HCT116 (cell line): ENCODE measurements at regions not wholly inside any gene's neighbourhood (a gene's known extent, or its start where the extent isn't known, plus 50 kb on each side); places are given as distances from the start of the nearest gene placed in this dataset.

Experiments used
- ATAC-seq: fragments of 200-7000 bp; cut with Tn5 transposase; 2 replicates; pipeline ENCODE4 v1.9.1; 2020; ENCODE audit warnings: mild to moderate bottlenecking, moderate library complexity
- BruUV-seq: library from RNA; stranded (reverse); fragments of 400-500 nt; replicated peaks from 2 replicates; lab custom pipeline; 2021; lab: Mats Ljungman, UMichigan
- CTCF ChIA-PET: fragments of 300-600 bp; sonication (Branson Sonifier 250); formaldehyde crosslinking; loops from one replicate; lab custom pipeline; 2021; ENCODE audit warnings: antibody characterized with exemption; lab: Charles Lee
- POLR2A ChIA-PET: fragments of 300-600, 350-600 bp; sonication (Branson Sonifier 250); formaldehyde crosslinking; loops from one replicate; lab custom pipeline; 2021; ENCODE audit warnings: antibody characterized with exemption; lab: Charles Lee
- RAD21 ChIA-PET, 2 experiments: fragments of 300-600 bp; sonication (Branson Sonifier 250); formaldehyde crosslinking; loops; one replicate each; lab custom pipeline; 2023; ENCODE audit warnings: low total read pairs in 2 of 2; ENCODE audit not compliant: uncharacterized antibody in 2 of 2, unreplicated experiment in 2 of 2, low non-redundant PET in 1 of 2; lab: Charles Lee
- DNase-seq: peaks from one replicate; pipeline ENCODE4 v3.0.0-alpha.2; 2010; ENCODE audit warnings: low read depth, low spot score
- H2AFZ ChIP-seq: fragments of 200-600 bp; shearing (Covaris generic), sonication (generic); 2 replicates; pipeline ENCODE4 v1.6.1; 2017; ENCODE audit warnings: low read depth, mixed run types, mixed read lengths, antibody characterized with exemption, low read length; ENCODE audit not compliant: poor library complexity, severe bottlenecking
- H3K27ac ChIP-seq: 2 replicates; pipeline ENCODE4 v1.5.1; 2012; ENCODE audit warnings: low read depth, low read length
- H3K27me3 ChIP-seq: fragments of 200-600 bp; sonication (generic); 2 replicates; pipeline ENCODE4 v1.6.1; 2016; ENCODE audit warnings: mixed run types, low read length, mixed read lengths; ENCODE audit not compliant: insufficient read depth
- H3K36me3 ChIP-seq, 2 experiments: fragments of 200-500 bp in 1 of 2; fragments of 200-600 bp in 1 of 2; sonication (Bioruptor generic) in 1 of 2; sonication (generic) in 1 of 2; 2 replicates each; pipeline versions ENCODE4 v1.5.1 to v1.6.1; 2014 to 2016; ENCODE audit warnings: low read length in 2 of 2, inconsistent platforms in 1 of 2, mixed read lengths in 1 of 2, mixed run types in 1 of 2; ENCODE audit not compliant: insufficient read depth in 2 of 2, control insufficient read depth in 1 of 2
- H3K4me1 ChIP-seq, 2 experiments: fragments of 200-600 bp in 1 of 2; sonication (generic) in 1 of 2; 2 replicates each; pipeline versions ENCODE4 v1.5.1 to v1.6.1; 2012 to 2017; ENCODE audit warnings: low read length in 2 of 2, inconsistent platforms in 1 of 2, mild to moderate bottlenecking in 1 of 2, mixed read lengths in 1 of 2, mixed run types in 1 of 2, moderate library complexity in 1 of 2; ENCODE audit not compliant: insufficient read depth in 2 of 2, control insufficient read depth in 1 of 2
- H3K4me2 ChIP-seq: fragments of 200-600 bp; sonication (generic); 2 replicates; pipeline ENCODE4 v1.6.1; 2017; ENCODE audit warnings: mixed run types, low read length, mixed read lengths
- H3K4me3 ChIP-seq, 2 experiments: fragments of 200-600 bp in 1 of 2; sonication (generic) in 1 of 2; replicated peaks in 1 of 2; 2 replicates each; pipeline ENCODE4 v1.5.1; 2011 to 2016; ENCODE audit warnings: low read length in 2 of 2, control low read depth in 1 of 2, low read depth in 1 of 2, mild to moderate bottlenecking in 1 of 2, mixed read lengths in 1 of 2, mixed run types in 1 of 2
- H3K79me2 ChIP-seq: fragments of 200-600 bp; sonication (generic); 2 replicates; pipeline ENCODE4 v1.6.1; 2017; ENCODE audit warnings: mild to moderate bottlenecking, mixed run types, low read length, moderate library complexity, mixed read lengths; ENCODE audit not compliant: insufficient read depth
- H3K9ac ChIP-seq: fragments of 200-600 bp; sonication (generic); 2 replicates; pipeline ENCODE4 v1.6.1; 2016; ENCODE audit warnings: low read length, mixed read lengths
- H3K9me2 ChIP-seq: fragments of 200-600 bp; sonication (generic), shearing (Covaris generic); 2 replicates; pipeline ENCODE4 v1.6.1; 2017; ENCODE audit warnings: mixed run types, mild to moderate bottlenecking, moderate library complexity; ENCODE audit not compliant: insufficient read depth
- H3K9me3 ChIP-seq, 2 experiments: fragments of 200-500 bp in 1 of 2; fragments of 200-600 bp in 1 of 2; sonication (Bioruptor generic) in 1 of 2; sonication (generic) in 1 of 2; 2 replicates each; pipeline ENCODE4 v1.6.1; 2014 to 2017; ENCODE audit warnings: low read length in 2 of 2, mixed read lengths in 2 of 2, inconsistent platforms in 1 of 2, low read depth in 1 of 2, mild to moderate bottlenecking in 1 of 2, mixed run types in 1 of 2, moderate library complexity in 1 of 2; ENCODE audit not compliant: control insufficient read depth in 1 of 2, insufficient read depth in 1 of 2
- H4K20me1 ChIP-seq: fragments of 200-600 bp; sonication (generic), shearing (Covaris generic); 2 replicates; pipeline ENCODE4 v1.6.1; 2017; ENCODE audit warnings: mixed run types, mild to moderate bottlenecking, moderate library complexity; ENCODE audit not compliant: insufficient read depth
- CBX3 ChIP-seq: IDR thresholded peaks from 2 replicates; pipeline ENCODE4 v1.6.1; 2012; ENCODE audit warnings: low read depth
- CEBPB ChIP-seq: IDR thresholded peaks from 2 replicates; pipeline ENCODE4 v1.6.1; 2012; ENCODE audit warnings: low read depth
- EGR1 ChIP-seq: IDR thresholded peaks from 2 replicates; pipeline ENCODE4 v1.6.1; 2012; ENCODE audit warnings: low read depth
- EZH2 ChIP-seq: fragments of 200-600 bp; sonication (generic); IDR thresholded peaks from 2 replicates; pipeline ENCODE4 v1.6.1; 2017; ENCODE audit warnings: antibody characterized with exemption, mixed run types
- EZH2phosphoT487 ChIP-seq: fragments of 200-600 bp; IDR thresholded peaks from 2 replicates; pipeline ENCODE4 v1.6.1; 2018; ENCODE audit warnings: antibody characterized with exemption, borderline replicate concordance
- JUND ChIP-seq: IDR thresholded peaks from 2 replicates; pipeline ENCODE4 v1.6.1; 2012
- RAD21 ChIP-seq: IDR thresholded peaks from 2 replicates; pipeline ENCODE4 v1.6.1; 2012; ENCODE audit warnings: low read depth, mild to moderate bottlenecking
- SIN3A ChIP-seq: IDR thresholded peaks from 2 replicates; pipeline ENCODE4 v1.6.1; 2012; ENCODE audit warnings: low read depth
- TCF7L2 ChIP-seq: IDR thresholded peaks from 2 replicates; pipeline ENCODE4 v1.7.0; 2011; ENCODE audit warnings: borderline replicate concordance, inconsistent platforms; ENCODE audit not compliant: insufficient read depth, insufficient read length; ENCODE audit errors: extremely low read depth
- YY1 ChIP-seq: IDR thresholded peaks from 2 replicates; pipeline ENCODE4 v1.6.1; 2011; ENCODE audit warnings: low read length, low read depth, moderate library complexity, mild to moderate bottlenecking; ENCODE audit not compliant: insufficient replicate concordance; ENCODE audit errors: extremely low read depth
- ZNF274 ChIP-seq: fragments of 200-500 bp; sonication (Bioruptor generic); IDR thresholded peaks from 2 replicates; pipeline ENCODE4 v1.6.1; 2014; ENCODE audit warnings: mild to moderate bottlenecking, low read depth, low read length, inconsistent platforms
- intact Hi-C: fragments of 100-400 bp; cut with micrococcal nuclease; formaldehyde crosslinking; loops from 2 replicates; pipeline ENCODE4 v1.10.0; 2022
- TF ChIP-seq, protein P1 (sequence below): IDR thresholded peaks from 2 replicates; pipeline ENCODE4 v1.6.1; 2012
- TF ChIP-seq, protein P2 (sequence below): IDR thresholded peaks from 2 replicates; pipeline ENCODE4 v1.6.1; 2012
- TF ChIP-seq, protein P3 (sequence below): IDR thresholded peaks from 2 replicates; pipeline ENCODE4 v1.6.1; 2011; ENCODE audit warnings: mild to moderate bottlenecking, low read length, moderate library complexity; ENCODE audit not compliant: insufficient replicate concordance; ENCODE audit errors: extremely low read depth
- TF ChIP-seq, protein P4 (sequence below): IDR thresholded peaks from 2 replicates; pipeline ENCODE4 v1.6.1; 2012; ENCODE audit warnings: low read depth

DNA sequence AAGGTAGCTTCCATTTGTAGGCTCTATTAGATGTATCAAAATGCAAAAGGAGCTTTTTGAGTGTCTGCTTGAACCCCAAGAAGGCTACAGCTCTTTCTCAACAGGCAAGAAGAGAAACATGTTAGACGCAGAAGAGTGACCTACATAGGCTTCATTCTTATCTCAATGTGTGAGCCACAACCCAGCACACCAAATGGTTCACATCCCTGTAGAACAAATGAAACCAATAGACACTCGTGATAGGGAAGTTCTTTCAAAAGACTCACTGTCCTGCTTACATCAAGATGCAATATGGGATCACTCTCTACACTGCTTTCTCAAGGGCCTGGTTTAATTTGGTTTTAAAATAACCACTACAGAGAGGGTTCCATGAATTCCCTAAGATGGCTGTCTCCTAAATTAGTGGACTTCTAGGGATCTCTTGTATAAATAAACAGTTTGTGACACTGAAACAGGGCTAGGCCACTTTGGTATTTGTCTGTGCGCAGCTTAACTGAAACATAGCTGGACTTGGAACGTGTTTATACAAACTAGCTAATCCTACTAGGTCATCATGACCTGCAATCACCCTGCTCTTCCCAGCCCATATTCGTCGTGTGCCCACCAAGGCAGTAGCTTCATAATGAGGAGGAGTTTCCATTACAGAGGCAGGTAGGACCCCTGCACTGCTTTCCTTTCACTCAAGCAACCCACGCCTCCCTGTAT is 225.4 kb upstream of the PREP start (continued):
- no peak for TF ChIP-seq EZH2phosphoT487

DNA sequence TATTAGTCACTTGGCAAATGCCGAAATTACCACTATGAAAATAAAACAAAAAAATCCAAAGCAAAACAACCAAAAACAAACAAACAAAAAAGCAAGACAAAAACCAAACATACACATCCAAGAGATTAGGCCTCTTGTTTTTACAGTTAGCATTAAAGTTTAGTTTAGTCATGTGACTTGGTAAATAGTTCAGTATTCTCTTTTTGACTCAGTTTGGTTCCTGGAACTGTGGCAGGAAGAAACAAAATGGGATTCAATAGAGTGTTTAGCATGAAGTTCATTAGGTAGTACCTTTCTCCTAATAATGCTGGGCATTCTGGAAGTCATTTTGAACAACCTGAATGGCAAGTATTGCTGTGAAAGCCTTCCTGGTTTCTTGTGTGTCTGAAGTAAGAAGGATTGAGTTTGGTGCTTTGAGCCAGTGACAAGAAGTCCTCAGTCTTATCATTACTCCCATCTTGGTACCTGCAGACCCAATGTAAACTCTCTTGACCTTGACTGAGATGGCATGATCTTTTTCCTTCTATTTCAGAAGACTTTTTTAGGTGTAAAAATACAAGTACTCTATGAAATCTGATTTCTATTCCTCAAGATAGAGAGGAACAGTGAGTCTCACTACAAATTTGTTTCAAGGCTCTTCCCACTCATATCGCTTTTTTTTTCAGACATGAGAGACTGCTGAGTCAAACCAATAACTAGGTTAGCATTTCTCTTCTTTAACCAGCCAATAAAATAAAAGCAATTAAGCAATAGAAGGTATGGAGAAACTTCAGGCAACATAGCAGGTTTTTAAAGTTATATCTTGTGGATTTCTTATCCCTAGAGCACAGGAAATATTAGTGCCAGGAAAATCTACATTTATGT is 223.6 kb upstream of the PREP start:
- ATAC-seq (no peak), DNase-seq (no peak)
- no peaks in the 10 kb centered on the region for H3K9me2 ChIP-seq
- no peak overlapping the region for H3K27ac ChIP-seq
- ChIA-PET CTCF (no interaction called here), POLR2A (no interaction called here), RAD21 (no interaction called here)
- H3K79me2 ChIP-seq, result no peaks in the 10 kb centered on the region
- TF ChIP-seq, protein P1, sequence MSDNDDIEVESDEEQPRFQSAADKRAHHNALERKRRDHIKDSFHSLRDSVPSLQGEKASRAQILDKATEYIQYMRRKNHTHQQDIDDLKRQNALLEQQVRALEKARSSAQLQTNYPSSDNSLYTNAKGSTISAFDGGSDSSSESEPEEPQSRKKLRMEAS, result no peak
- TF ChIP-seq JUND (no peak), CEBPB (no peak), YY1 (no peak), CBX3 (no peak), EGR1 (no peak), EZH2 (no peak), SIN3A (no peak), TCF7L2 (no peak), RAD21 (no peak), ZNF274 (no peak)
- TF ChIP-seq, protein P2, sequence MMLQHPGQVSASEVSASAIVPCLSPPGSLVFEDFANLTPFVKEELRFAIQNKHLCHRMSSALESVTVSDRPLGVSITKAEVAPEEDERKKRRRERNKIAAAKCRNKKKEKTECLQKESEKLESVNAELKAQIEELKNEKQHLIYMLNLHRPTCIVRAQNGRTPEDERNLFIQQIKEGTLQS, result no peak
- TF ChIP-seq, protein P3, sequence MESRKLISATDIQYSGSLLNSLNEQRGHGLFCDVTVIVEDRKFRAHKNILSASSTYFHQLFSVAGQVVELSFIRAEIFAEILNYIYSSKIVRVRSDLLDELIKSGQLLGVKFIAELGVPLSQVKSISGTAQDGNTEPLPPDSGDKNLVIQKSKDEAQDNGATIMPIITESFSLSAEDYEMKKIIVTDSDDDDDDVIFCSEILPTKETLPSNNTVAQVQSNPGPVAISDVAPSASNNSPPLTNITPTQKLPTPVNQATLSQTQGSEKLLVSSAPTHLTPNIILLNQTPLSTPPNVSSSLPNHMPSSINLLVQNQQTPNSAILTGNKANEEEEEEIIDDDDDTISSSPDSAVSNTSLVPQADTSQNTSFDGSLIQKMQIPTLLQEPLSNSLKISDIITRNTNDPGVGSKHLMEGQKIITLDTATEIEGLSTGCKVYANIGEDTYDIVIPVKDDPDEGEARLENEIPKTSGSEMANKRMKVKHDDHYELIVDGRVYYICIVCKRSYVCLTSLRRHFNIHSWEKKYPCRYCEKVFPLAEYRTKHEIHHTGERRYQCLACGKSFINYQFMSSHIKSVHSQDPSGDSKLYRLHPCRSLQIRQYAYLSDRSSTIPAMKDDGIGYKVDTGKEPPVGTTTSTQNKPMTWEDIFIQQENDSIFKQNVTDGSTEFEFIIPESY, result no peak
- TF ChIP-seq, protein P4, sequence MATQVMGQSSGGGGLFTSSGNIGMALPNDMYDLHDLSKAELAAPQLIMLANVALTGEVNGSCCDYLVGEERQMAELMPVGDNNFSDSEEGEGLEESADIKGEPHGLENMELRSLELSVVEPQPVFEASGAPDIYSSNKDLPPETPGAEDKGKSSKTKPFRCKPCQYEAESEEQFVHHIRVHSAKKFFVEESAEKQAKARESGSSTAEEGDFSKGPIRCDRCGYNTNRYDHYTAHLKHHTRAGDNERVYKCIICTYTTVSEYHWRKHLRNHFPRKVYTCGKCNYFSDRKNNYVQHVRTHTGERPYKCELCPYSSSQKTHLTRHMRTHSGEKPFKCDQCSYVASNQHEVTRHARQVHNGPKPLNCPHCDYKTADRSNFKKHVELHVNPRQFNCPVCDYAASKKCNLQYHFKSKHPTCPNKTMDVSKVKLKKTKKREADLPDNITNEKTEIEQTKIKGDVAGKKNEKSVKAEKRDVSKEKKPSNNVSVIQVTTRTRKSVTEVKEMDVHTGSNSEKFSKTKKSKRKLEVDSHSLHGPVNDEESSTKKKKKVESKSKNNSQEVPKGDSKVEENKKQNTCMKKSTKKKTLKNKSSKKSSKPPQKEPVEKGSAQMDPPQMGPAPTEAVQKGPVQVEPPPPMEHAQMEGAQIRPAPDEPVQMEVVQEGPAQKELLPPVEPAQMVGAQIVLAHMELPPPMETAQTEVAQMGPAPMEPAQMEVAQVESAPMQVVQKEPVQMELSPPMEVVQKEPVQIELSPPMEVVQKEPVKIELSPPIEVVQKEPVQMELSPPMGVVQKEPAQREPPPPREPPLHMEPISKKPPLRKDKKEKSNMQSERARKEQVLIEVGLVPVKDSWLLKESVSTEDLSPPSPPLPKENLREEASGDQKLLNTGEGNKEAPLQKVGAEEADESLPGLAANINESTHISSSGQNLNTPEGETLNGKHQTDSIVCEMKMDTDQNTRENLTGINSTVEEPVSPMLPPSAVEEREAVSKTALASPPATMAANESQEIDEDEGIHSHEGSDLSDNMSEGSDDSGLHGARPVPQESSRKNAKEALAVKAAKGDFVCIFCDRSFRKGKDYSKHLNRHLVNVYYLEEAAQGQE, result no peak
- intact Hi-C loops, result no loop called here
- H3K9me3 ChIP-seq, result no peaks in the 10 kb centered on the region
- no peaks in the 10 kb centered on the region for H3K36me3 ChIP-seq
- no peak overlapping the region for H3K4me2 ChIP-seq
- H4K20me1 ChIP-seq, result no peaks in the 10 kb centered on the region
- BruUV-seq, result no TSS peak
- H3K27me3 ChIP-seq, result no peaks in the 10 kb centered on the region
- H3K4me1 ChIP-seq, result no peaks in the 10 kb centered on the region
- no peak overlapping the region for H3K9ac ChIP-seq
- no peak overlapping the region for H2AFZ ChIP-seq
- no peak overlapping the region for H3K4me3 ChIP-seq
